GM12892 (cell line): ENCODE measurements at regions not wholly inside any gene's neighbourhood (a gene's known extent, or its start where the extent isn't known, plus 50 kb on each side); places are given as distances from the start of the nearest gene placed in this dataset.

Source experiments
- POLR2A ChIP-seq: IDR thresholded peaks from 2 replicates; pipeline ENCODE4 v1.6.1; 2011; ENCODE audit warnings: low read depth, low read length, control low read depth
- POLR2AphosphoS5 ChIP-seq: IDR thresholded peaks from 2 replicates; pipeline ENCODE4 v1.6.1; 2011; ENCODE audit warnings: low read depth, low read length, control low read depth
- TAF1 ChIP-seq: IDR thresholded peaks from 2 replicates; pipeline ENCODE4 v1.6.1; 2011; ENCODE audit warnings: low read depth, mild to moderate bottlenecking, control low read depth, low read length, borderline replicate concordance

GRCh38 chr7:110209884-110210283 is 881.0 kb upstream of the LRRN3 start:
- TF ChIP-seq POLR2A (no peak), POLR2AphosphoS5 (no peak), TAF1 (no peak)
